ENCODE measurements at regions not wholly inside any gene's neighbourhood (a gene's known extent, or its start where the extent isn't known, plus 50 kb on each side); places are given as distances from the start of the nearest gene placed in this dataset.

DNA sequence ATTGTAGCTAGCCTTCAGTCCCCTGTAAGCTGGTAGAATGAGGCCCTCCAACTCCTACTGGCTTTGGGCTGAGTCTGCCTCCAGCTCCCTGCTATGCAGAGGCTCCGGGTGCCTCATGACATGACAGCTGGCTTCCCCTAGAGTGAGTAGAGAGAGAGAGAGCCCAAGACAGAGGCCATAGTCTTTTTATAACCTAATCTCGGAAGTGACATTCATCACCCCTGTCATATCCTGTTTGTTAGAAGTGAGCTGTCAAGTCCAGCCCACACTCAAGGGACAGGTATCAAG lies 53.9 kb upstream of the CTBP2 start:
- Histone ChIP-seq H2AFZ (ENCODE audit: low read length) (no peak overlapping the region), H3F3A (ENCODE audit: low read depth) (no peaks in the 10 kb centered on the region), H3K79me2 (ENCODE audit: insufficient read depth, low read length) (no peaks in the 10 kb centered on the region), H3K4me1 (ENCODE audit: insufficient read depth, low read length, poor library complexity, severe bottlenecking) (no peaks in the 10 kb centered on the region), H3K9me3 (ENCODE audit: insufficient read depth, low read depth, low read length) (peaks cover 14% of the 10 kb centered on the region; the same call in 1 of the 2 replicates), H3K4me3 (ENCODE audit: low read length, poor library complexity, severe bottlenecking) (no peak overlapping the region), H3K9ac (ENCODE audit: low read depth, low read length, poor library complexity, severe bottlenecking) (no peak overlapping the region), H3K4me2 (ENCODE audit: low read depth, low read length, poor library complexity, severe bottlenecking) (no peak overlapping the region), H3K9me2 (replicated peaks; ENCODE audit: low read depth, low read length) (no peaks in the 10 kb centered on the region), H3K36me3 (ENCODE audit: insufficient read depth, low read length) (no peaks in the 10 kb centered on the region), H4K20me1 (ENCODE audit: insufficient read depth, low read length, poor library complexity, severe bottlenecking) (no peaks in the 10 kb centered on the region), H3K27me3 (ENCODE audit: insufficient read depth, low read length, poor library complexity, severe bottlenecking) (no peaks in the 10 kb centered on the region)
- TF ChIP-seq, protein P1, sequence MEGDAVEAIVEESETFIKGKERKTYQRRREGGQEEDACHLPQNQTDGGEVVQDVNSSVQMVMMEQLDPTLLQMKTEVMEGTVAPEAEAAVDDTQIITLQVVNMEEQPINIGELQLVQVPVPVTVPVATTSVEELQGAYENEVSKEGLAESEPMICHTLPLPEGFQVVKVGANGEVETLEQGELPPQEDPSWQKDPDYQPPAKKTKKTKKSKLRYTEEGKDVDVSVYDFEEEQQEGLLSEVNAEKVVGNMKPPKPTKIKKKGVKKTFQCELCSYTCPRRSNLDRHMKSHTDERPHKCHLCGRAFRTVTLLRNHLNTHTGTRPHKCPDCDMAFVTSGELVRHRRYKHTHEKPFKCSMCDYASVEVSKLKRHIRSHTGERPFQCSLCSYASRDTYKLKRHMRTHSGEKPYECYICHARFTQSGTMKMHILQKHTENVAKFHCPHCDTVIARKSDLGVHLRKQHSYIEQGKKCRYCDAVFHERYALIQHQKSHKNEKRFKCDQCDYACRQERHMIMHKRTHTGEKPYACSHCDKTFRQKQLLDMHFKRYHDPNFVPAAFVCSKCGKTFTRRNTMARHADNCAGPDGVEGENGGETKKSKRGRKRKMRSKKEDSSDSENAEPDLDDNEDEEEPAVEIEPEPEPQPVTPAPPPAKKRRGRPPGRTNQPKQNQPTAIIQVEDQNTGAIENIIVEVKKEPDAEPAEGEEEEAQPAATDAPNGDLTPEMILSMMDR (conservative IDR thresholded peaks at IDR 0.05; ENCODE audit: low read length) = no peak
- TF ChIP-seq EZH2phosphoT487 (IDR thresholded peaks at IDR 0.05; ENCODE audit: borderline replicate concordance) = no peak

DNA sequence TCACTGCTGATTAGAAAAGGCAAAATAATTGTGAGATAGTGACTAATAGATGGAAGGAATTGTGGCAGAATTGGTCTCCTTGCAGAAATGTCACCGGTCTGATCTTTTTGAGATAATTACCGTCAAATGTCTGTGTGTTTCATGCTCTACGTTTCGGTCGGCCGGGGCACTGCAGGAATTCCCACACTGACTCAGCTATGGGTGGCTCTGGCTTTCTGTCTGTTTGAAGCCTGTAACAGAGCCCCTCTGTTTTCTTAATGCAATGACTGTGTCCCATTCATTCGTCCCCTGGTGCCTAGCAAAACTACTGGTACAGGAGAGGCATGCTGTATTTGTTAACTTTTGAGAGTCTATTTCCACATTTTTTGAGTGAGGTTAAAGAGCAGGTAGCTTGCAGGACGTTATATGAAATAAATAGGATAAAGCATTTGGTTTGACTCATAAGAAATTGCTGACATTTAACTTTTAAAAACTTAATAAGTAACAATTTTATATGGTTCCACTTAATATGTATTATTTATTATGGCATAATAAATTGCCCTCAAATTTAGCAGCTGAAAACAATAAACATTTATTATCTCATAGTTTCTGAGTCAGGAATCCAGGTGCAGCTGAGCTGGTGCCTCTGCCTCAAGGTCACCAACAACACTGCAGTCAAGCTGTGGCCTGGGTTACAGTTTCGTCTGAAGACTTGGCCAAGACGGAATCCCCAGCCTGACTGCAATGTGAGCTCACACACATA lies 53.3 kb upstream of the CTBP2 start:
- H3K9me3 ChIP-seq (ENCODE audit: insufficient read depth, low read depth, low read length) = peaks cover 13% of the 10 kb centered on the region; the same call in 1 of the 2 replicates
- no peak overlapping the region for H3K9ac ChIP-seq (ENCODE audit: low read depth, low read length, poor library complexity, severe bottlenecking)
- no peaks in the 10 kb centered on the region for H3K27me3 ChIP-seq (ENCODE audit: insufficient read depth, low read length, poor library complexity, severe bottlenecking)
- H3K4me2 ChIP-seq (ENCODE audit: low read depth, low read length, poor library complexity, severe bottlenecking) = no peak overlapping the region
- no peak for TF ChIP-seq EZH2phosphoT487 (IDR thresholded peaks at IDR 0.05; ENCODE audit: borderline replicate concordance)
- TF ChIP-seq, protein P1 (conservative IDR thresholded peaks at IDR 0.05; ENCODE audit: low read length) = no peak
- no peaks in the 10 kb centered on the region for H3K4me1 ChIP-seq (ENCODE audit: insufficient read depth, low read length, poor library complexity, severe bottlenecking)
- H3K9me2 ChIP-seq (replicated peaks; ENCODE audit: low read depth, low read length) = no peaks in the 10 kb centered on the region
- H3K79me2 ChIP-seq (ENCODE audit: insufficient read depth, low read length) = no peaks in the 10 kb centered on the region
- H3K36me3 ChIP-seq (ENCODE audit: insufficient read depth, low read length) = no peaks in the 10 kb centered on the region
- H3K4me3 ChIP-seq (ENCODE audit: low read length, poor library complexity, severe bottlenecking) = no peak overlapping the region
- H2AFZ ChIP-seq (ENCODE audit: low read length) = no peak overlapping the region
- no peaks in the 10 kb centered on the region for H4K20me1 ChIP-seq (ENCODE audit: insufficient read depth, low read length, poor library complexity, severe bottlenecking)
- H3F3A ChIP-seq (ENCODE audit: low read depth) = no peaks in the 10 kb centered on the region

DNA sequence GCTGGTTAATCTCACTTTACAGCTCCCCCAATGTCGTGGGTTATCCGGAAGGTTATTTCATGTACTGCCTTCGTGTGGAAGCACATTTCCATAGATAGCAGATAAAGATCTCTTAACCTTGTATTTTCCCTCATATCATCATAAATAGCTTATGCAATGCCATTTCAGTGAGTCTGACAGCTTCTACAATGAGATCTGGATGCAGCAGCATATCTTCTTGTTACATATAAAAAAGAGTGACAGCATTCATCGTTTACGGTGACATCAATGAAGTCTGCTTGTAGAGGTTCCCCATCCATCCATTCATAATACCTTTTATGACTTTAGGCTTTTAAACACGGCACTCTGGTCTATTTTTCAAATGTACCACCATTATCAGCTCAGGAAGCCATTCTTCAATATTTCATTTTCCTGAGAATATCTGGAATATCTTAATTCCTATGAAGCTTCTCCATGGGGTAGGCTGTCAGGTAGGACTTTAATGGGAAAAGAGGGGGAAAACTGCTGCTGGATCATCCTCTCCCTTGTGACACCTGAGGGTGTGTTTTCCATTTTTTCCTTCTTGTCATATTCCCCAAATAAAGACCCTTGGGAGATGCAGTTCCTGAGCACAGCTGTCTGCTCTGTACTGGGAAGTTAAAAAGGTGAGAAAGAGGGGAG lies 51.9 kb upstream of the CTBP2 start:
- Histone ChIP-seq H4K20me1 (ENCODE audit: insufficient read depth, low read length, poor library complexity, severe bottlenecking) (no peaks in the 10 kb centered on the region), H3K4me1 (ENCODE audit: insufficient read depth, low read length, poor library complexity, severe bottlenecking) (no peaks in the 10 kb centered on the region), H3F3A (ENCODE audit: low read depth) (no peaks in the 10 kb centered on the region), H3K9me2 (replicated peaks; ENCODE audit: low read depth, low read length) (no peaks in the 10 kb centered on the region), H3K79me2 (ENCODE audit: insufficient read depth, low read length) (no peaks in the 10 kb centered on the region), H3K9ac (ENCODE audit: low read depth, low read length, poor library complexity, severe bottlenecking) (no peak overlapping the region), H2AFZ (ENCODE audit: low read length) (no peak overlapping the region), H3K4me3 (ENCODE audit: low read length, poor library complexity, severe bottlenecking) (no peak overlapping the region), H3K27me3 (ENCODE audit: insufficient read depth, low read length, poor library complexity, severe bottlenecking) (no peaks in the 10 kb centered on the region), H3K36me3 (ENCODE audit: insufficient read depth, low read length) (no peaks in the 10 kb centered on the region), H3K9me3 (ENCODE audit: insufficient read depth, low read depth, low read length) (peaks cover 16% of the 10 kb centered on the region; the same call in 1 of the 2 replicates), H3K4me2 (ENCODE audit: low read depth, low read length, poor library complexity, severe bottlenecking) (no peak overlapping the region)
- no peak for TF ChIP-seq EZH2phosphoT487 (IDR thresholded peaks at IDR 0.05; ENCODE audit: borderline replicate concordance)
- TF ChIP-seq, protein P1 (conservative IDR thresholded peaks at IDR 0.05; ENCODE audit: low read length) = no peak
